ENCODE measurements at regions not wholly inside any gene's neighbourhood (a gene's known extent, or its start where the extent isn't known, plus 50 kb on each side); places are given as distances from the start of the nearest gene placed in this dataset.

GRCh38 chr1:59057796-59058195, 239.1 kb upstream of the FGGY start:
- DNase-seq (ENCODE audit: low read depth), result no peak

- DNase-seq (ENCODE audit: low read depth), result no peak
Observed at GRCh38 chr1:59058665-59059439, 238.0 kb upstream of the FGGY start.

GRCh38 chr1:59061876-59062275, 235.0 kb upstream of the FGGY start:
- peak; percentile 97 for DNase-seq (ENCODE audit: low read depth)

- DNase-seq (ENCODE audit: low read depth), result no peak
Observed at GRCh38 chr1:59062743-59063142, 234.2 kb upstream of the FGGY start.

GRCh38 chr1:59063501-59063900, 233.4 kb upstream of the FGGY start:
- DNase-seq (ENCODE audit: low read depth), result no peak

- DNase-seq (ENCODE audit: low read depth), result no peak
Observed at GRCh38 chr1:59064592-59064991, 232.3 kb upstream of the FGGY start.

GRCh38 chr1:59066236-59066635, 230.7 kb upstream of the FGGY start:
- no peak for DNase-seq (ENCODE audit: low read depth)

- no peak for DNase-seq (ENCODE audit: low read depth)
Observed at GRCh38 chr1:59070610-59071009, 226.3 kb upstream of the FGGY start.

- DNase-seq (ENCODE audit: low read depth), result no peak
Observed at GRCh38 chr1:59071289-59071688, 225.6 kb upstream of the FGGY start.

GRCh38 chr1:59071876-59072582, 224.9 kb upstream of the FGGY start:
- no peak for DNase-seq (ENCODE audit: low read depth)

GRCh38 chr1:59072583-59072947, 224.3 kb upstream of the FGGY start:
- DNase-seq (ENCODE audit: low read depth), result no peak

GRCh38 chr1:59074598-59074997, 222.3 kb upstream of the FGGY start:
- DNase-seq (ENCODE audit: low read depth), result no peak

- no peak for DNase-seq (ENCODE audit: low read depth)
Observed at GRCh38 chr1:59075021-59075420, 221.9 kb upstream of the FGGY start.

GRCh38 chr1:59076612-59077011, 220.3 kb upstream of the FGGY start:
- no peak for DNase-seq (ENCODE audit: low read depth)

- no peak for DNase-seq (ENCODE audit: low read depth)
Observed at GRCh38 chr1:59077466-59078069, 219.3 kb upstream of the FGGY start.

GRCh38 chr1:59078070-59078800, 218.7 kb upstream of the FGGY start:
- no peak for DNase-seq (ENCODE audit: low read depth)

GRCh38 chr1:59078866-59079265, 218.0 kb upstream of the FGGY start:
- DNase-seq (ENCODE audit: low read depth), result no peak

GRCh38 chr1:59079434-59080140, 217.3 kb upstream of the FGGY start:
- DNase-seq (ENCODE audit: low read depth), result no peak

GRCh38 chr1:59081181-59081580, 215.7 kb upstream of the FGGY start:
- DNase-seq (ENCODE audit: low read depth), result no peak

GRCh38 chr1:59081795-59082194, 215.1 kb upstream of the FGGY start:
- DNase-seq (ENCODE audit: low read depth), result no peak

- no peak for DNase-seq (ENCODE audit: low read depth)
Observed at GRCh38 chr1:59083946-59084865, 212.7 kb upstream of the FGGY start.
